Activated CD8-positive, alpha-beta memory T cell treated with anti-CD3 and anti-CD28 coated beads, Interleukin-2, amount 50 U/mL, for 24 hours (primary cell): ENCODE measurements at regions not wholly inside any gene's neighbourhood (a gene's known extent, or its start where the extent isn't known, plus 50 kb on each side); places are given as distances from the start of the nearest gene placed in this dataset.

Source experiments
- DNase-seq: peaks from one replicate; pipeline ENCODE4 v3.0.0-alpha.2; 2020; ENCODE audit errors: extremely low read depth

DNA sequence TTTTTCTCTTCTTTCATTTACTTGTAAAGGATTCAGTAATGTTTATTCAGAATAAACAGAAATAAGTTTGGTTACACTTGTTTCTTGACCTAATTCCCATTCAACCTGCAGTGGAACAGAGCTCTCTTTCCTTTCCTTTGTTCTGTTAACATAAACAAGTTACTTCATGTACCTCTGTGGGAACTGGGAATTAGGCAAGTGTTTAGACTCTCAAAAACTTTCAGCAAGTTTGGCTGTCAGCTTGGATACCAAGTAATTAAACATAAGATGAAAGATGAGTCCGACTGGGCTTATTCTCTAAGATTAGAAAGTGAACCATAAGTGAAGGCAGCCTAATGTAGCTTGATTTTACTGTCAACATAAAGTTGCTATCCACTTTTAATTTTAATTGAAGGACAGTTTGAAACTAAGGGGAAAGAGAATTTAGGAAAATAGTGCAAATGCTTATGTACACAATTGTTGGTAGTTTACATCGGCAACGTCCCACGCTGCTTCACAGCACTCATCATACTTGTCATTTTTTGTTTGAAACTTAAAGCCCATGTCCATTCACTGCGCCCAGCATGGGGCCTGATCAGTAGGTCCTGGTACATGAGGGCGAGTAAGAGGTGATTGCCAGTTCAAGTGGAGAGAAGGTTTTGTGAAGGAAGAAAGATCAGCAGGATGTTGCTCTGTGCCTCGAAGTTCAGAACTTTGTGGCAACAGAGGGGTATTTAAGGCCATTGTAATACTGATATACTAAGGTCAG lies 113.0 kb downstream of the PLEKHG1 start:
- DNase-seq, result no peak

DNA sequence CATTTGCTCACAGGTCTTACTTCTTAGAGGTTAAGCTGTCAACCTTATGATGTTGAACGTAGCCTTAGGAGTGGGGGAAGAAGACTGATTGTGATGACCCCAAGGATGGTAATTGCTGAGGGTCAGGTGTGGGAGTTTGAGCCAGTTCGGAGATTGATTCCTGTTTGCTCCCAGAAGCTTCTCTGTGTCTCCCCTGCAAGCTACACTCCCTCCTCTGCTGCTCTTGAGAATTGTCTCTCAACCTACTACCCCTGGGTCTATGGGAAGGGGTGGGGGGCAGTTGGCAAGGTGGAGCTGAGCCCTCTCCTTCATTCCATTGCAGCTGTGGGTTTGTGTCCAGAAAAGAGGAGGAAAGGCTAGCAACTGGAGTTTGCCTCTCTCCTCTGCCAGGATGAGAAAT lies 113.8 kb downstream of the PLEKHG1 start:
- no peak for DNase-seq

DNA sequence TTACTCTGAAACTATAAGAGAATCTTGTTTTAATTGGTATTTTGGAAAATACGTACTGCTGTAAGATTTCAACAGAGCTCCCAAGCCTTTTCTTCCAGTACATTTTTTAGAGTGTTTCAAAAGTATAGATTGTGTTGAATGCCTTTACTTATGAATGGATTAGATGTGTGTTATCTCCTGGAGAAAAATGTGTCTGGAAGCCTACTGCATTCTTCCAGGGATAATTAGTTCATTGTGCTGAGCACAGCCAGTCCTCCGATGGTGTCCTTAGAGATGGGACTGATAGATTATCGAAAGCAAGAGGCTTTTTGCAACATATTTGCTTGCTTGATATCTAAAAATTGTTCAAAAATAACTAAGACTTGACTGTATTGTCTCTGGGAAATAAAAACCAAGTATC lies 114.2 kb downstream of the PLEKHG1 start:
- DNase-seq, result no peak

DNA sequence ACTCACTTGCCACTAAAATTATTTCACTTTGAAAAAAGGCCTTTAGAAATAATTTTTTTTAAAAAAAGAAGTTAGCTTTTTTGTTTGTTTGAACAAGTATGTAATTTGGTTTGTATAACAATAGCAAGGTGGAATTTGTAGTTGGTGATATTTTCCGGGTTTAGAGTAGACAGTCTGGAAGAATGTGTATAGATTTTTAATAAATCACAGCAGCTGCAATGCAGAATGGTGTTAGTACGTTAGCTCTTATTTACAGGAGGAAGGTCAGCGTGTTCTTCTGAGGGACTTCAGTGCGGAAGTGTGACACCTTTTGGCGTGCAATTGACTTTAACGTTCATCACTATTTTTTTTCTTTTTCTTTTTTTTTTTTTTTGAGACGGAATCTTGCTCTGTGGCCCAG lies 115.4 kb downstream of the PLEKHG1 start:
- DNase-seq, result no peak

DNA sequence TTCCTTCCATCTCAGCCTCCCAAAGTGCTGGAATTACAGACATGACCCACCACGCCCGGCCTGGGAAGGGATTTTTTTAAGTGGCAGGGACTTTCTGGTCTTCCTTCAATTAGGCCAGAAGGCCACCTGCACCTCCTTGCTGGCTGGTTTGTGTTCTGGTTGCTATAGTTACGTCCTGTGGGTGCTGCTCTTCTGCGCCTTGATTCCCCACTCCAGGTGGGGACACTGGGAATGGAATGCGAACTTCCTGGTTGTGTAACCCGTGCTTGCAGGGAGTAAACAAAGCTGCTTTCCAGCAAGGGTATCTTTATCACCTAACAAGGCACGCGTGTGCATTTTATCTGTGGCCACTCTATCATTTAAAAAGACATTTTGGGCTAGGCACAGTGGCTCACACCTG lies 117.7 kb downstream of the PLEKHG1 start:
- no peak for DNase-seq

DNA sequence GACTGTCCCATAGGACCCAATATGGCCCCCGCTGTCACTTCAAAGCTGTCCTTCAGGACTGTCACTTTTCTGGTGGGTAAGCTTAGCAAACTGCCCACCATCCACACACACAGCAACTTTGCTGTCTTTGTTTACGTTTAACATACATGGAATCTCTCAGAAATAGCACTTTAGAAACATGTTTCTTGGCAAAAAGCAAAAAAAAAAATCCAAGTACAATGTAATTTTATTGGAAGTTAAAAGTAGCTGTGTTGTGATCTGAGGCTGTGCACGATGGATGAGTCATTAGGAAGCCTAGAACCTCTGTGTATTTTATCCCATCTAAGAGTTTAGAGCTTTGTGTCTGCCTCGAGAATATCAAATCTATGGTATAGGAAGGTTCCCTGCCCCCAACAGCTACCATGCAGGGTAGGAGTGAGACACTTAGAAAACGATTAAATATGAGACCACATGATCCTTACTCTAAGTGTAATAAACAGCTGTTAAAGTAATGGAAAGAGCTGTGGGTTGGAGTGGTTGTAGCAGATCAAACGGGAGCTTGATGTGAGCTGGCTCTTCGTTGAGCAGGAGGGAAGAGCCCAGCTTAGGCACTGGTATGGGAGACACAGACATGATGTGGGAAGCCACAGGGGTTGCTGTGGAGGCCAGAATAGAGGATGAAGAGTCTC lies 119.5 kb downstream of the PLEKHG1 start:
- DNase-seq, result no peak

DNA sequence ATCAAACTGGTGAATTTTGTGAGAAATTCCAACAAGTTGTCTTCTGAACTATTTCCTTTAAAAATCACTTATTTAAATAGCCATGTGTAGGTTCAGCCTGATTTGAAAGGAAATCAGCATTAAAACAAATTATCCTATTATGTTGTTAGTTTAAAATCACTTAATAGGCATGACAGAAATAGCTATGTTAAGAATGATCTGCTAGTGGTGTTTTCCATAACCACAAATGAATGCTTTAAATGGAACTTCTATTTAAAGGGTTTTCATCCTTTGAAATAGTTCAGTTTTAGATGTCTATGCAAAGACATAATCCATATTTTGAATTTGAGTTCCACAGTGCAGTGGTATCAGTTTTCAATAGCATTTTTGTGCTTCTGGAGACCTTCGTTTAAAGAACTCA lies 120.1 kb downstream of the PLEKHG1 start:
- DNase-seq, result no peak

DNA sequence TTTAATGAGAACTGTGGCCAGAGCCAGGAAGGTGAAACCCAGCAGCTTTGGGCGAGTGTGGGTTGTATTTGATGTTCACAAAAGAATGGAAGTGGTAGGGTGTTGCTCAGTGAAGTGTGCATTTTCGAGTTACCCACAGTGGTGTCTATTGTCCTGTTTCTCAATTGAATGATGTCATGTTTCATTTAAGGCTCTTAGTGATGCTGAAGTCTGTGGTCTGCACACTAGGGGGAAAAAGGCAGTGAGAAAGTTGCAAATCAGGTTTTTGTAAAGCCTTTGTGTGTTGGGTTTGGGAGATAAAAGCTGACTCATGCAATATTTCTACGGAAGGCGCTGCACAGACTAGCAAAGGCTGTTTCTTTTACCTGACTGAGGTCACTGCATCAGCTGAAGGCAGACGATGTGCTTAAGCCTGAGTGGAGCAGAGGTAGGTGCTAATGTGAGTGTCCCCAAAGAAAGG lies 121.1 kb downstream of the PLEKHG1 start:
- DNase-seq, result no peak

DNA sequence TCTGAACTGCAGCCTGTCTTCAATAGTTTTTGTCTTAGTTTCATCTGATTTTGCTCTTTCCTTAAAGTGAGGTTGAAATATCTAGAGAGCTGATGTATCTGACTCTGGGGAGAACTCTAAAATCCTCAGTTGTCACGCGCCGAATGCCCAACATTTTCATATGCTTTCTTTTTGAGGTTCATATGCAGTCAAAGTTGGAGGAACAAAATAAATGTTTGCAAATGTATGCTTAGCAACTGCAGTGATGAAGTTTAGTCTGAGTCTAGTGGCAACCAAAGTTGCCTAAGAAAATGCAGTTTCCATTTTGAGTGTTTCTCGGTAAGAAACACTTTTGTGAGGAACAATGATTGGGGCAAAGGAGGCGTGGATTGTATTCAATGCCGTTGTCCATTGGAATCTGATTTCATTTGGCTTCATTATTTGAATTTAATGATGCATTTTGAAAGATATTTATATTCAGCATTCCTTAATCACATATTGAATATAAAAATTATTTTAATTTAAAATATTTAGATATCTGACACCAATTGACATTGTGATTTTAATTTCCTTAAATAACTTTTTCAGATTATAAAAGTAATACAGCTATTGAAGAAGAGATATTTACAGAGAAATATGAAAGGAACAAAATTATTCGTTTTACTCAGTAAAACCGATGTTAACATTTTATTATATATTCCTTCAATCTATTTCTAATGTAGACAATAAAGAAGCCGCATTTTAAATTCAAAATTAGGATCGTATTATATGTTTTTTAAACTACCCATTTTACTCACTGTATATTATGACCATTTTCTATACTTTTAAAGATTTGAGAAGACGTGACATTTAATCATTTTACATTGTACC lies 122.0 kb downstream of the PLEKHG1 start:
- no peak for DNase-seq

DNA sequence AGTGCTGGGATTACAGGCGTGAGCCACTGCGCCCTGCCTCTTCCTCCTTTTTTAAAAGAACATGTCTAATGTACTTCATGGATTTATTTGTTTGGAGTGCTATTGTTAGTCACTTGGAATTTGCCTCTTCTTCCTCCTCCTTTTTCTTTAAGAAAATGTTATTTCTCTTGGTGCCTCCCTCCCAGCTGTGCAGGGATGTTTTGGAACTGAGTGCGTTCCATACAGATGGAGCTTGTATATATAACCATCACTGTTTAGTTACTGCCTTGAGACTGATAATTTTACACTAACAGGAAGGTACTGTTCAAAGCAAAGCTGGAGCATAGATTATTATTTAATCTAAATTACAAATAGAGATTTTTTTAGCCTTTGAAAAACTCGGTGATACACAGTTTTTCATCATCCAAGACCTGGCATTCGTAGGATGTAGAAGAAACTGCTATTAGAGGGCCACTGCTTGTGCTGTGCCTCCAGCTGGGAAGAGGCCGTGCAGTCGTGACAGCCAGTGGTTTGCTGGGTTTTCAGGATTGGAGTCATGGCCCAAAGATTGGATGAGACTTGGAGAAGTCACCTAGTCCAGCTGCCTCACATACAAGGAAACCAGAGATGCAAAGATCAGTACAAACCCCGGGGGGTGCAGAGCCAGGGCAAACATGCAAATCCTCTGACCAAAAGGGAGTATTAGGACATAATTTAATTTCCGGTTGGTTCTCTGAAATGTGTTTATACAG lies 123.1 kb downstream of the PLEKHG1 start:
- DNase-seq, result no peak

DNA sequence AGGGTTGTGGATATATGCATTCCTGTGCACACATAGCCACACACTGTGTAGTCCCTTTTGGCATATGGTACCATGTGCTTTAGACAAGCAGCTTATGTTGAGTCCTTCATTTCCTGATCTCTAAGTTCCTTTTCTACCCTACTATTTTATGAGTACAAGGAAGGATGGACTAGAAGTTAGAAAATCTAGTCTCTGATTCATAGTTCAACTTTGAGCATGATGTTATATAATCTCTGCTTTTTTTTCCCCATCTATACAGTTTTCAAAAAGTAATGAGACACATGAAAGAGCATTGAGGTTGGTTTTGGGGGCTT lies 123.6 kb downstream of the PLEKHG1 start:
- no peak for DNase-seq

DNA sequence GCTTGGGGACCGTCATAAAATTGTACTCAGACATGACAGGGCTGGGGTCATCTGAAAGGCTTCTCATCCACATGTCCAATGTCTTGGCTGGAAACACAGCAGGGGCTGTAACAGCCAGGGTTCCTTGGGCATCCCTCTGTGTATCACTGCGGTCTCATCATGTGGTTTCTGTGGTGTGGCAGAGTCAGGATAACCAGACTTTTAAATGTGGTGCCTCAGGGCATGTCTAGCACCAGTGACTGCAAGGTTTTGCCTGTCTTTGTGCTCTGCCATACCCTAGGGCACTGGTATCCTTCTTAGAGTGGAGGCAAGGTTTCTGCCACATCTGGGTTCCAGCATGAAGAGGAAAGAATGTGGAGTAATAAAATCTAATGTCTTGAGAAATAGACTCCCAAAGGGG lies 124.2 kb downstream of the PLEKHG1 start:
- DNase-seq, result no peak

DNA sequence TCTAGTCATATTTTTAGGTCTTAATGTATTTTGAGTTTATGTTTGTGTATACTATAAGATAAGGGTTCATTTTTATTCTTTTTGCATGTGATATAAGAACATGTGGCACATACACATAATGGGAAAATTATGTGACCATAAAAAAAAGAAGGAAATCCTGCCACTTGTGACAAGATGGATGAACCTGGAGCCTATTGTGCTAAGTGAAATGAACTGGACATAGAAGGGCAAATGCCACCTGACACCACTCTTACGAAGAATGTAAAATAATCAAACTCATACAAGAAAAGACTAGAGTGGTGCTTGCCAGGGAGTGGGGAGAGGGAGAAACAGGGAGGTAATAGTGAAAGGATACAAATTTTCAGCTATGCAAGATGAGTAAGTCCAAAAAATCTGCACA lies 126.1 kb downstream of the PLEKHG1 start:
- no peak for DNase-seq

DNA sequence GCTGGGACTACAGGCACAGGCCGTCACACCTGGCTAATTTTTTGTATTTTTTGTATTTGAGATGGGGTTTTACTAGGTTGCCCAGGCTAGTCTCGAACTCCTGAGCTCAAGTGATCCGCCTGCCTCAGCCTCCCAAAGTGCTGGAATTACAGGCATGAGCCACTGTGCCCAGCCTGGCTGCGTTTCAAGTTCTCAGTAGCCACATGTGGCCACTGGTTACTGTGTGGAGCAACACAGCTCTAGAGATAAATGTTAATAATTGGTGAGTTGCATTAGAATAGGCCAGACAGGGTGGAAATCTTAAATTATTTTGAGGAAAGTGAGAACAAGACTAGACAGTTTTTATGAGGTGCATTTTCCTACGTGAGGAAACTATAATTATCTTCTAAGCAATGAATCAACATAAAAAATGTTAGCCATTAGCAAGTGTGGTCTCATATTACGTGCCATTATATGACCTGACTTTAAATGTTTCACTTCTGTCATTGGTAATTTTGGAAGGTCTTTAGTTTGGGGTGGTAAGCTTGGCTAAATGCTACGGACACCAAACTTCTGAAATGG lies 129.6 kb downstream of the PLEKHG1 start:
- no peak for DNase-seq

DNA sequence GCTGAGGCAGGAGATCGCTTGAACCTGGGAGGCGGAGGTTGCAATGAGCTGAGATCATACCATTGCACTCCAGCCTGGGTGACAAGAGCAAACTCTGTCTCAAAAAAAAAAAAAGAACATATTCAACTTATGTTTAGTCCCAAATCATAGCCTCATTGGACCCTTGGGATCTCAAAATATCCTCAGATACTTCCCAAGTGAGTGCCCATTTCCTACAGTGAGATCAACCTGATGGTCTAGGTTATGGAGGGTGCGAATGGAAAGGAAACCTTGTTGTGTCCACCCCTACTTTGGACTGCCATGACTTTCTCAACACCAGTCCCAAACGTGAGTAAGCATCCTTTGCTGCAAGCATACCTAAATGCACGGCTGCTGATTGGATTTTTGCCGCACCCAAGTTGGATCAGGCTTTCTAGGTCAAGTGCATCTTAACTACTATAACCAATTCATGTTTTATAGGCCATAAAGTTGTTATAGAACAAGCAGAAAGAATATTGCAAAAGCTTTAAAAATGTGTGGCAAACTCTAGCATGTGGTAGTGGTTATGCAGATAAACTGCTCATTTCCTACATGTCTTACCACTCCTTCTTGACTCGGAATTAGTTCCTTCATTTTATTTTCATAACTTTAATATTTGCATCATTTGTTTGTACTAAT lies 131.2 kb downstream of the PLEKHG1 start:
- DNase-seq, result no peak

DNA sequence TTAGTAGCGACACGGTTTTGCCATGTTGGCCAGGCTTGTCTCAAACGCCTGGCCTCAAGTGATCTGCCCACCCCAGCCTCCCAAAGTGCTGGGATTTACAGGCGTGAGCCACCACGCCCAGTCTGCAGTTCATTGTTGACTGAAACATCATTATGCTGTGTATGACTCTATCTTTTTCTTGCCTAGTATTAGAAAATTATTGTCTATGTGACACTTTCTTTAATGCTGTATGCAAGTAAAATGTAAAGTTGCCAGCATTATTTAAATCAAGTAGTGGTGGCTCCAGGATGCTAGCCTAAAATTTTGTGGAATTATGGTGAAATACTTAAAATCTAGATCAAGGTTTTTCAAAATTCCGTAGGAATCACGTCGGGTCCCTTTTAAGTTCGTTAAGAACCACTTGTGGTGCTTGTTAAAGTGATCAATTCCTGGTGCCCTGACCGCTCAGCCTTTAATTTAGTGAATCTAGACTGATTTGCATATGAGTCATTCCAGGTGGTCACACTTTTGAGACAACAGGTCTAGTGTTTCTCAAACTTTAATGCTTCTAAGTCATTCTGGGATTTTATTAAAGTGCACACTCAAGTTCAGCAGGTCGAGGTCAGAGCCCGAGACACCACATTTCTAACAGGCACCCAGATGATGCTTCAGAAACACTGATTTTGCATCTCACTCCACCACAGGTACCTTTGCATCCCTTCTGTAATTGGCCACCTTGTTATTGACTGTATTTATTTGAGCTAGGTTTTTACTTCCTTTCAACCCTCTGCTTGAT lies 132.6 kb upstream of the MTHFD1L start:
- no peak for DNase-seq

DNA sequence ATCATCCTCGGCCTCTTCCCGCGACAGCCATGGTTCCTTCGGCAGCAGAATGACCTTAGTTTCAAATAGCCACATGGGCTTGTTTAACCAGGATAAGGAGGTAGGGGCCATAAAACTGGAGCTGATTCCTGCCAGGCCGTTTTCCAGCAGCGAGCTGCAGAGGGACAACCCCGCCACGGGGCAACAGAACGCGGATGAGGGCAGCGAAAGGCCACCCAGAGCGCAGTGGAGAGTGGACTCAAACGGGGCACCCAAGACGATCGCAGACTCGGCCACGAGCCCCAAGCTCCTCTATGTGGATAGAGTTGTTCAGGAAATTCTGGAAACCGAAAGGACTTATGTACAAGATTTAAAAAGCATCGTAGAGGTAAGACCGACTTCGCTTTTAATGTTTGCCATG lies 131.8 kb upstream of the MTHFD1L start:
- no peak for DNase-seq

DNA sequence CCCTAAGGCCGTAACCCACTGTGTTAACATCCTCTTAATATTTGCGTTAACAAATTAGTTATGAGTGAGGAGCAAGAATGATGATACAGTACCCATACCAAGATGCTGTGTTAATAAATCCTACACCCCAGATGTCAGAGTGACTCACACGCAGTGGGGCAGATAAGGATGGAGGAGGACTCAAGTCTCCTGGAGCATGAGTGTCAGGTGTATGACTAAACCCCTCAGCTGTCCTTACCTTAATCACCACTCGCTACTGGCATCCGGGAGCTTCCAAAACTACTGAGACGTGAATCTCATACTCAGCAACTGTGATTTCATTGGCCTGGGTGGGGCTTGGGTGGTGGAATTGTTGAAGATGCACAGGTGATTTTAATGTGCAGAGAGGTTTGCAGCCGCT lies 131.3 kb upstream of the MTHFD1L start:
- DNase-seq, result no peak

DNA sequence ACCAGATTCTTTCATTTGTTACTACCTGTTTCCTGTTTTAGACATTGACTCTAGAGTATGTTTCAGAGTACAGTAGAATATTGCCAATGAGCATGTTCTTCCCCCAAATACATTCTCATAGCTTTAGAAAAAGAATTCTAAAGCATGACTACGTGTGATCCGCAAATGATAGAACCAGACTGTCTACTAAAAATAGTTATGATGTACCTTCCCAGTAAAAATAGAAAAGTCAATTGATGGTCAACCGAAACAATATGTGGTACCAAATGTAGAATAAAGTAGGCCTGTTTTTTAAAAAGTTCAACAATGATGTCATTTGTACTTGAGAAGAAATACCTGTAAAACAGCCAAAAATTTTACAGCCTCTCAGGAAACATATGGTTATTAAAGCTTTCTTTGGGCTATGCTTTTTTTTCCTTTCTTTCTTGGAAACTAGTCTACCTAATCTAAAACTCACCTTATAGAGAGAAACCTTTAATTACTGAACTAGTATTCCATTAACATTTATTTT lies 130.1 kb upstream of the MTHFD1L start:
- DNase-seq, result no peak

DNA sequence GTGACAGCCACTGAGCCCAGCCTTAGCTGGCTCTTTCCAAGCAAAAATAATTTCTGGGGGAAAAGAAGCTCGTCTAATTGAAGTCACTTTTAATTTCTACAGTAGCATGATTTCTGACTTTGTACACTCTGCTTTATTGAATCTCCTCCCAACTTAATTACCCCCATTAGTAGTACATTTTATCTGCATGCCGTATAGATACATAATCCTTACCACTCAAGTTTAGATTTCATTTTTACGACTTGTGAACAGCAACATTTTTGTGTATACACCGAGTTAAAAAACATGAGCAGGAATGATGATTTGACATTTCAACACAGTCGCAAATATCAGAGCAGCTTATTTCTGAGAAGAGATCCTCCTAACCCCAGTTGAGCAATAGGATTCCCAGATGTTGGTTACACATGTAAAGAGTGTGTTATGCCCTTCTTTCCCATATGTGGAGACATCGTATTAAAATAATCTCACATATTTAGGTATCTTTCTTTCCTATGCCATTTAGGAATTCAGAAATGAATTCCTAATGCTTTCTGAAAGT lies 127.3 kb upstream of the MTHFD1L start:
- DNase-seq, result no peak
